ENCODE measurements at regions not wholly inside any gene's neighbourhood (a gene's known extent, or its start where the extent isn't known, plus 50 kb on each side); places are given as distances from the start of the nearest gene placed in this dataset.

DNA sequence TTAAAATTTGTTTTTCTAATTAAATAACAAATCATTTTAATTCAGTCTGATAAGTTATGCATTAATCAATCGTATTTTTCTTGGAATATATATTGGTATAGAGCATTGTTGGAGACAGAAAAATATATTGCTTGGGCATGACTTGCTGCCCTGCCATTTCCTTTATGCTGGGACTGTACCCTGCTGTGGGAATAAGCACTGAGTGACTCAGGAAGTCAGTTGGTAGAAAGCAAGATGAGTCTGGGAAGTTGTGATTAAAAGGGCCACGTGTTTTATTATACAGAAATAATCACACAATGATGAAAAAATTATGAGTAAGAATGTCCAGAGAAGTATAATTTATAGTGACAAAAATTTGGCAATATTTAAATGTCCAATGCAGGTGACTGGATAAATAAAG is 139.5 kb downstream of the KIF18A start:
- DNase-seq (ENCODE audit: low spot score), result no peak

DNA sequence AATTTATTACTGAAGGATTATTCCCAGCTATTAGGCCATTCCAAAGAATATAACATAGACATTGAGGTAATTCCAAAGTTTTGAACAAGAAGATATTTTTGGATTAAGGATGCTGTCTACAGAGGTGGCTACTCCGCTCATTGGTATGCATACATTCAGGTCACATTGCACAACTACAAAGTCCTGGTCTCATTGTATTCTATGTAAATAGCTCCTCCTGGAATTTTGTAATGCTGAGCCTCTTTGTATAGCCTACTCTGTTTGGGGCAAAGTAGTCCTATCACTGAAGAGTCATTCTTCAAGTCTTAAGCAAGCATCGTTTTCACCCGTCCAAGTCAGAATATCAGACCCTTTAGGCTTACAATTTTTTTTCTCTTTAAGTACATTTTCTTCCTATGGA is 142.4 kb downstream of the KIF18A start:
- DNase-seq (ENCODE audit: low spot score), result no peak

DNA sequence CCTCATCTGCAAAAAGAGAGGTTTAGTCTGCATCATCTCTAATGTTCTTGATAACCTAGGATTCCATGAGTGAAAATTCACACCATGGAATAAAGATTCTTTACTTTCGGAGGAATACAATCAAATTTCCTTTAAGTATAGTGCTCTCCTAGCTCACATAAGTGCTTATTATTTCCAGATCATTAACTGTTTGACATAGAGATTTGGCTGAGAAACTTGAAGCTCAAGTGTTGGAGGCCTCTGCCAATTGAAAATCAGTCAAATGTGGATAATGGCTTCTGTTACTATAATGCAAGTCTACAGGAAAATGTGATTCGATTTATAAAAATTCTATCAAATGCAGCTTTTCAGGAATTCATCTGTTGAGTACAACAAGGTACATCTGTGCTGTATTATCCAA is 144.6 kb downstream of the KIF18A start:
- DNase-seq (ENCODE audit: low spot score), result no peak

DNA sequence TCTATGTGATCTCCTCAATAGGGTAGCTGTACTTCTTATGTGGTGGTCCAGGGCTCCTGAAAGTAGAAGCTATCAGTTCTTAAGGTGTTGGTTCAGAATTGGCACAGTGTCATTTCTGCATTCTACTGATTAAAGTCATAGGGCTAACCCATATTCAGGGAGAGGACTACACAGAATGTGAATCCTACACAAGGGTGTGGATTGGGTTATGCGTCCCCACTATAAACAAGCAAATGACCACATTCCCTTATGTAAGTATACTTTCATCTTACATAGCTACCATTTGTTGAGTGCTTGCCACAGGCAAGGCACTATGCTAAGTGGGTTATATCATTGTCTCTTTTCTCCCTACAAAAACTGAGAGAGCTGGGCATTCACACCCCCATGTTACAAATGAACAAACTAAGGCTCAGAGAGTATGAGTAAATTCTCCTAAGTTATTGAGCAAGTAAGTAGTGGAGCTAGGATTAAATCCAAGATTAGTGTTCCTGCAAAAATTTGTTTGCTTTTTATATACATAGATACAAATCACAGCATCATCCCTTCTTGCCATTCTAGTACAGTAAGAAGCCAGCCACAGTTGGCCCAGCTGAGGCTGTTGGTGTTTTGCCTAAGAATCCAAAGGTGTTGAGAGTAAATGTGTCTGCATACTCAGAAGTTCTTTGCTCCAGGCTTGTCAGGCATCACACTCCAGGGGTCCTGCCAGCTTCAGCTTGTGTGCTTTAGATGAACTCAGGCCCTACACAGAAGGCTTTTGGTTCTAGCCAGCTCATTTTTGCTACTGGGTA is 157.8 kb downstream of the KIF18A start:
- no peak for DNase-seq (ENCODE audit: low spot score)

DNA sequence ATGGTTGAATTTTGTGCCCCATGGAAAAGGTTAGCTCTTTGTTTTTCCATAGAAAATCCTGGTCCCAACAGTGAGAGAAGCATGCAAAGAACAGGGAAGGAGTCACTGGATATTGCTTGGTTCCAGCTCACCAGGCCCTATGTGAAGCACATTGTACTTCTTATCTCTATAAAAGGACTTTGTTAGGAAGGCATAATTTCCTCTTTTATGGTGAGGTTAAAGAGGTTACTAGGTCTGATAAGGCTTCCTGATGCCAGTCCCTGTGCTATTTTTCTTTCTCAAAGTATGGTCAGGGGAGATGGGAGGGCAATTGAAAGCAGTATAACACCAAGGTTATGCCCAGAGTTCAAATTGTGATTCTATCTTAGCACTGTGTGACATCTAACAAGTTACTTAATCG is 162.6 kb downstream of the KIF18A start:
- DNase-seq (ENCODE audit: low spot score), result no peak

DNA sequence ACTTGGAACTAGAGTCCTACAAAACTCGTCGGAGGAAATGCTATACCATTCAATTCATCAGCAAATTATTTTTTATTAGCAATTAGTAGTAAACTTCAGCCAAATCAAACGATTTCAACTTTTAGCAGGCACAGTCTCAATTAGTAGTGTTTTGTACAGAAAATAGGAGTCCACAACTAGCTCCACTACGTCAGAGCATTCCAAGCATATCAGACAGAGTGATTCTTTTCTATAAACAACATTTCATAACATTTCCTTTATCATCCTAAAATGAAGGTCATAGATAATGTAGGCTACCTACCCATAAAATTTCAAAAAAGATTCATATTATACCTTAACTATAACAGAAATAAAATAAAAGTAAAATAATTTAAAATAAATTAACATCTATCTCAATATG is 169.9 kb downstream of the KIF18A start:
- no peak for DNase-seq (ENCODE audit: low spot score)

DNA sequence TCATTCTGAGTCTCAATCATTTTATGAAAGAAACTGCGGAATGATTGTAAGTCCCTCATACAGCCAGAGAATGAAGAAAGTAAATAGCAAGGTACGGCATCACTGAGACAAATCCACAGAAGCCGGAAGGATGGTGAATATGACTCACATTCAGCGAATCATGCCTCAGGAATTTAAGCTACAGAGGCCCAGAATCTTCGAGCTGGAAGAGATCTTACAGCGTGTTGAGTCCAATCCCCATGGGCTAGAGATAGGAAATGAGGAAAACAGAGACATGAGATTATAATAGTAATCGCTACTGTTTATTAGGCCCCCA is 173.2 kb downstream of the KIF18A start:
- DNase-seq (ENCODE audit: low spot score), result no peak

DNA sequence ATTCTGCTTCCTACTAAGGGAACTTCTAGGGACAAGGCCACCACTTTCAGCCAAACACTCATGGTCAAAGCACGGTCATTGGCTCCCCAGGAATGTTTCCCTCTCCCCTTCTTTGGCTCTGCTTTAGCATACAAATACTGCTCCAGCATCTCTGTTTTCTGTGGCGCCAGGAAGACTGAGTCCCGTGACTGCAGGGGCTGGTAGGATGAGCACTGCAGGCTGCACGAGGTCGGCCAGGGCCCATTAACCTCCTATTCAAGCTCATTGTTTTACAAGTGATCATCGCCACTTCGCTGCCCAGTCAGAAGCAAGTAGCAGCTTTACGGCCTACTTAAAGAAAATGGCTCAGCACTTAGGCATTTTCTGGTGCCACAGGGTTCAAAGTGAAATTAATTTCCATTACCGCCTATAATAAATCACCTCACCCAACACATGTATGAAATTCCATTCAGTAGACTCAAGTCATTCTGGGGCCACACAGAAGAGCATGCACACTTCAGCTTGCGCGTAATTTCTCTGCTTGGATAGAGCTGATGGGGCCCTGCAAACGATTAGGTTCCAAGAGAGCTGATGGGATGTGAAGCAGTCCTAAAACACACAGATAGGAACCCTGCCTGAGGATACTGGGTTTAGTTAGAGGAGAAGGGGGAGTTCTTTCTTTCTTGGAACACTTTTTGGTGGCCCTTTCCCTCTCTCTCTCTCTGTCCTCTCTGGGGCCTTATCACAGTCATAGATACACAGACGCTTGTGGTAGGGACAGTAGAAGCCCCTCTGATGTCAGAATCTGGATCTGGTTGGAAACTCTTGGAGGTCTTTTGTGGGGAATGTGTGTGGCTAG is 173.7 kb downstream of the KIF18A start:
- DNase-seq (ENCODE audit: low spot score), result no peak

DNA sequence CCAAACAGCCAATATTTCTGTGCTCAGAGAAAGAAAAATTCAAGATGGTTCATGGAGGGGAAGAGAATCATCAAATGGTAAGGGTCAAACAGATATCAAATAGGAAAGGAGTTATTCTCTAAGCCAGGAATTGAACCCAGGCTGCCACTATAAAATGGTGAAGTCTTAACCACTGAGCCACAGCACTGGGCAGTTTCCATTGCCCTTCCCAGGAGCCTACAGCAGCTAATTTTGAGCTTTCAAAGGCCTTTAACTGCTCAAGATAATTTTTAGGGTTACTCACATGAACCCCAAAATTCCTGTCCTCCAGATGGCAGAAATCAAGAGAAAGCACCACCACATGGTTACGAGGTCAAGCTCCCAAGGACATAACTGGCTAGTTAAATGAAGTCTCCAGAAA is 176.2 kb downstream of the KIF18A start:
- no peak for DNase-seq (ENCODE audit: low spot score)

DNA sequence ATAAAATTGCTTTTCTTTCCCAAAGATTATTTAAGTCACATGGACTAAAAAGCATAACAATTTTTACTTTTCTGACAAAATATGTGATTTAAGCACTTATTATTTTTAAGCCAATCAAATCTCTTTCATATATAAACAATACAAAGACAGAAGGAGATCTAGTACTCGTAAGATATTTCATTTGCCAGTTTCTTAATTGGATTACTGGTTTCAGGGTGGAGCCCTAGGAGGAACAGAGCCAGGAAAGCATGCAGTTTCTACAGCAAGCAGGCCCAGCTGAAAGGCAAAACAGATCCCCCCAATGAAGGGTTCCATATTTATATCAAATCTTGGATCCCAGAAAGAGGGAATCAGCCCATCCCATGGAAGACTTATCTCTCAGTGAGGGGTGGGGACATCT is 177.0 kb downstream of the KIF18A start:
- DNase-seq (ENCODE audit: low spot score), result no peak

DNA sequence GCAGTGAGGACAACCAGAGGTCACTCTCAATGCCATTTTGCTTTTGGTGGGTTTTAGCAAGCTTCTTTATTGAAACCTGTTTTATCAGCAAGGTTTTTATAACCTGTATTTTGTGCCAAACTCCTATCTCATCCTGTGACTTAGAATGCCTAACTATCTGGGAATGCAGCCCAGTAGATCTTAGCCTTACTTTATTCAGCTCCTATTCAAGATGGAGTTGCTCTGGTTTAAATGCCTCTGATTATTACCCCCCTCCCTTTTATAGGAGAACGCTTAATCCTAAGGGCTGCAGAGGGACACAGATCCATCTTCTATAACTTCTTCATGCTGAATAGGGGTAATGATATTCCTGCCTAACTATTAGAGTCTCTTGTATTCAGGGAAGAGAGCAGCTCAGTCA is 179.1 kb downstream of the KIF18A start:
- no peak for DNase-seq (ENCODE audit: low spot score)

DNA sequence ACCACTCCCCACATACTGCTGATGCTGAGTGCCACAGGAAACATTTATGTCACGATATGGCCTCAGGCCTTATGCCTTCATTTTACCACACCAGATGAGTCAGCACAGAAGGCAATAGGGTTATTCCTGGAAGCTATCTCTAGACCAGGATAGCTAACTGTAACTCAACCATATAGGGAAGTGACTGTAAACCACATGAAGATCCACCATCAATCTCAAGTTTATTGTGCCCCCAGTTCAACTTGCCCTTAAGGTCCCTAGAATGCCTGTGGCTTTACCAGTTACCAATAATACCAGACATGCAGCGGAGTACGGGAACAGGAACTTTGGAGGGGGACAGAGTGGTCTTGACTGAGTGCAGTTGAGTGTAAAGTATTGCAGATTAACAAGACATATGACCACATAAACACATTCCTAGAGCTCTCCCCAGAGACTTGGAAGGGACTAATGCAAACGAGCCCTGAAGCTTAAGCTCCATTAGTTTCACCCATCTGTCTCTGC is 180.9 kb downstream of the KIF18A start:
- DNase-seq (ENCODE audit: low spot score), result no peak

DNA sequence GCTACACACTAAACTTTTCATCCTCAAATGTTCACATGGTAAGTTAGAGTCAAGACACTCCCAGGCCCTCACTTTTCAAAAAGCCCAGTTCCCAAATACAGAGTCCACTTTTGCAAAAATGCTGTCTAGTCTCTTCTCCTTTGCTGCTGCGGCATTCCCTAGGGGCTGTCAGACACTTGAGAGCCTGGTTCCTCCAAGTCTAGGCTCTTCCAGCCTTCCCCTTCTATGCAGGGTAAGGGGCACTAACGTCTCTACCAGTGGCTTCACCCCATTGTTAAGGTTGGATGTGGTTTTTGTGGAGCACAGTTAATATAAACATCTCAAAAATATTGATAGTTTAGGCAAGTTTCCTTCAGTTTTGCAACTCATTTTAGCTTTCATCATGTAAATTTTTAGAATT is 181.5 kb downstream of the KIF18A start:
- no peak for DNase-seq (ENCODE audit: low spot score)

DNA sequence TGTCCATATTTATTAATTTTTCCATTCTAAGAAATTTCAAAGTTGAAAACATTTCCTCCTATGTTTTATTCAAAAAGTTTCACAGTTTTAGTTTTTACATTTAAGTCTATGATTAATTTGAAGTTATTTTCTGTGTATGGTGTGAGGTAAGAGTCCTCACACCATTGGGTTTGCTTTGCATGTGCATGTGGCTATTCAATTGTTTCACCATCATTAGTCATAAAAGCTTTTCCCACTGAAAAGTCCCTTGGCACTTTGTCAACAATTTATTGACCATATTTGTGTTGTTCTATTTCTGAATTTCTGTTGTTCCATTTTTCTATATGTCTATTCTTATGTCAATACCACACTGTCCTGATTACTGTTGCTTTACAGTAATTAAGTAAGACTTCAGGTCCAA is 186.5 kb downstream of the KIF18A start:
- DNase-seq (ENCODE audit: low spot score), result no peak

DNA sequence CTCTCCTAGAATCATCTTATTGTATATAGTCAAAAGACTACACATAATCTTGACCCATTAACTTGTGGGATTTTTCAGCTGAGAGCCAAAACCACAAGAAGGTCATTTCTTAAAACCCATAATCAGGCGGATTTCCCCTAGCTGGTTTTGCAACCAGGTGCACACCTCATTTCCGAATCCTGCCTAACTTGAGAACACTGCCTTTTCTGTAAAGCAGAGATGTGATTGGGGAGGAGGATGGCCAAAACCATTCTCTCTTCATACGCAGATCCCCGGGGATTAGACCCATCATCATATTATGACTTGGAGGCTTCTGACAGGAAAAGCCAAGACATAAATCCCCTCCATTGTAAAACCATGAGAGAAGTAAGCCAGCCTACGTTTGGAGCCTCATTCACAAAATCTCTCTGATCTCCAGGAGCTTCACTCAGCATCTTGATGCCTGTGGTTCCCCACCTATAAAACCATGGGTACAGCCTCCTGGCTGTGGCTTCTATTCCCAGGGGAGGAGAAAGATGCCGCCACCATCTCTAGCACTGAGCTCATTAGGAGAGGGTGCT is 191.3 kb downstream of the KIF18A start:
- DNase-seq (ENCODE audit: low spot score), result no peak

DNA sequence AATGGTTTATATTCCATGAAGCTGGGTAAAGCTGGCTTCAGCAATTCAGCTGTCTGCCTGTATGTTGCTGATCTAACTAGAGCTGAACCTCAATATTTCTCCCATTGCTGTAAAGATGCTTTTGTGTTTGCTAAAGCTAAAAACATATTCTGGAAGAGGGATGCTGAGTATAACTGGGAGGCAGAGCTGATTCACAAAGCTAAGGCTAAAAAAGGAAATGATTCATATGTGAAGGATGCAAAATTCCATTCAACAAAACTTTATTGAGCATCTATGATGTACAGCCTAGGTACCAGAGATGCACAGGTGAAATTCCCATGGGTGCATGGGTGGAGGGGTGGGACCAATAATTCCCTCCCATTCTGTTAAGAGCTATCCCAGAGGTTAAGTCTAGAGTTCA is 193.9 kb downstream of the KIF18A start:
- no peak for DNase-seq (ENCODE audit: low spot score)

DNA sequence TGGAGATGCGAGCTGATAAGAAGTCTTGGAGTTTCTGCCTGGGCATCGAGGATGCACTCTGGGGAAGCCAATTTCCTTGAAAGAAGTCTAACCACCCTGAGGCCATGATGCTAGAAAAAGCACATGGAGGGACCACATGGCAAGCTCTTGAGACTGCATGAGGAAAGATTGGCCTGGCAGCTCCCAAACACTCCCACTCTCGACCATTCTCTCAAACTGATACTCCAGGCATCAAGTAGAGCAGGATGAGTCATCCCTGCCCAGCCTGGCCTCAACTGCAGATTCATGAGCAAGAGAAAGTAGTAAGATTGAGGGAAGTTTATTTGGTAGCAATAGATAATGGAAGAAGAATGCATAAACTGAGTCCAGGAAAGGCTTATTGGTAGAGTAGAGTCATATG is 194.3 kb downstream of the KIF18A start:
- DNase-seq (ENCODE audit: low spot score), result no peak

DNA sequence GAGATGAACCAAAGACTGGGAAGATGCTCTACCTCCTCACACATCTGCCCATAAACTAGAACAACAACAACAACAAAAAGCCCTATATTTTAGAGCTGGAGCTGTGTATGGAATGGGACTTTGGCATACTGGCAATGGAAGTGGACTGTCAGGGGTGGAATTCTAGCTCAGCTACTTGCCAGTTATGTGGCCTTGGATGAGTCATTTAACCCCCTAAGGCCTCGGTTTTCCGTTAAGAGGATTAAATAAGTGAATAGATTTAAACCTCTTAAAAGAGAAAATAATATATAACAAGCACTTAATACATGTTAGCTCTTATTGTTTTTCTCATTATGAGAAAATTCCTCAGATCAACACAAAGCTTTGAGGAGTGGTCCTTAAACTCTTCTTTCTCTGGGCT is 195.0 kb downstream of the KIF18A start:
- DNase-seq (ENCODE audit: low spot score), result no peak

DNA sequence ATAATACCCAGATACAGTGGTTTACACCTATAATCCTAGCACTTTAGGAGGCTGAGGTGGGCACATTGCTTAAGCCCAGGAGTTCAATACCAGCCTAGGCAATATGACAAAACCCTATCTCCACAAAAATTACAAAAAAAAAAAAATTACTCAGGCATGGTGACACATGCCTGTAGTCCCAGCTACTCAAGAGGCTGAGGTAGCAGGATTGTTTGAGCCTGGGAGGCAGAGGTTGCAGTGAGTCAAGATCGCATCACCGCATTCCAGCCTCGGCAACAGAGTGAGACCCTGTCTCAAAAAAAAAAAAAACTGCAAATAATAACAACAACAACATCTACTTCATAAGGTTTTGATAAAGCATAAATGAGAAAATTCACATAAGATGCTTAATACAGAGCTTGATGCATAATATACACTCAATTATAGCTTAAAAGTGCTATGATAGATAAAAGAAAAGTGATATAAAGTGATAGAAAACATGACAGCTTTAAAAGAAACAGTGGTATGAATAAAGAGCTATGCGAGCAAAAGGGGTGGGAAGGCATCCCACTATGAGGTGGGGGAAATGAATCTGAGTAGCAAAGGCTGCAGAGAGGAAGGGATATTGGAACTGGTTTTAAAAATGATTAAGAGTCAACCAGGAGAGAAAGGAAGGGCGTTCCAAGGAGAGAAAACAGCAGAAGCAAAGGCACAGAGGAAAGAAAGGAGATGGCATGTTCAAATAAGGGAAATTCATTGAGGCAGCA is 197.6 kb downstream of the KIF18A start:
- no peak for DNase-seq (ENCODE audit: low spot score)

DNA sequence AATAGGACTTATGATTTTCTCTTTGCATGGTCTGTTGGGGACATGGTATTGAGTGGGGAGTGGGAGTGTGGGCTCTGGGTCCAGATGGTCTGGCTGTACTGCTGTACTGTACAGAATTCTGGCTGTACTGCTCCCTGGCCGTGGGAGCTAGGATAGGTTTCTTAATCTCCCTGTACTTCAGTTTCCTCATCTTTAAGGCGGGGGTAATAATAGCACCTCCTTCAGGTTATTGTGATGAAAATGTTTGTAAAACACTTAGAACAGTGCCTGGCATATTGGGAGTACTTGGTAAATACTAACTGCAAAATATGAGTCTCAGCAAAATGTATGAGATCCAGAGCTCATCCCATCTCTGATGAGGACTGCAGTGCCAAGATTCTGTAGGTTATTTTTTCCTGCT is 198.6 kb downstream of the KIF18A start:
- no peak for DNase-seq (ENCODE audit: low spot score)

DNA sequence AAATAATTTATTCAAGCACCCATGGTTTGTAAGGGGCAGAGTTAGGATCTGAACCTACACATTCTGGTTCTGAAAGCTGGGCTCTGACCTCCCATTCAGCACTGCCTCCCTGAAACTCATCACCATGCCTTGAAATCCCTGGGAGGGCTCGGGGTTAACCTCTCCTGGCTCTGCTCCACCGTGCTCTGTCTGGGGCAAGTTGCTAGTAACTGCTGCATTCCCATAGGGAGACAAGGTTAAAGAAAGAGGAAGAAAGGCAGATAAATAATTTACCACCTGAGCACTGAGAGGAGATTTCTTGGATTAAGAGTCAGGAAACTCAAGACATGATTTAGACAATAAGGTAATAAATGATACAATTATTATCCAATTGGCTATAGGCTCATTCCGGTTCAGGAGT is 199.3 kb downstream of the KIF18A start:
- DNase-seq (ENCODE audit: low spot score), result no peak

DNA sequence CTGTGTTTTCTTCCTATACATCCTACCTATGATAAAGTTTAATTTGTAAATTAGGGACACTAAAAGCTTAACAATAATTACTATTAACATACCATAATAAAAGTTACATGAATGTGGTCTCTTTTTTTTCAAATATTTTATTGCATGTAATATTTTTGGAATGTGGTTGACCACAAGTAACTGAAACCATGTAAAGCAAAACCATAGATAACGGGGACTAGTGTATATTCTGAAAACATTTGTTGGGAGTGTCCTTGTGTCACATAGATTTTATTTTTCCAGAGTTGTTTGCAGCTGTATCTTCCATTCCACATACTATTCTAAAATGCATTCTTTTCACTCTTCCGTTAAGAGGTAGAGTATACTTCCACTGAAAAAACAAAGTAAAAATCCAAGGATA is 200.4 kb downstream of the KIF18A start:
- no peak for DNase-seq (ENCODE audit: low spot score)
